ENCODE measurements at regions not wholly inside any gene's neighbourhood (a gene's known extent, or its start where the extent isn't known, plus 50 kb on each side); places are given as distances from the start of the nearest gene placed in this dataset.

GRCh38 chr10:63007112-63007511 is 126.0 kb upstream of the NRBF2 start:
- no peaks in the 10 kb centered on the region for H3K4me1 ChIP-seq (ENCODE audit: control insufficient read depth, extremely low read depth, insufficient read depth, low read length)
- H4K20me1 ChIP-seq (ENCODE audit: control insufficient read depth, extremely low read depth, insufficient read depth, low read length) = no peaks in the 10 kb centered on the region
- H3K36me3 ChIP-seq (ENCODE audit: control insufficient read depth in 2 of 2, extremely low read depth in 1 of 2, insufficient read depth in 2 of 2, low read length in 2 of 2) = no peaks in the 10 kb centered on the region
- no peak overlapping the region for H3K4me3 ChIP-seq (ENCODE audit: control insufficient read depth in 2 of 3, extremely low read depth in 1 of 3, insufficient read depth in 2 of 3, low read depth in 1 of 3, low read length in 3 of 3)
- dilution Hi-C loops (cut with MboI; ENCODE audit: extremely low pct_ligation_motif_present, low sequenced_read_pairs) = no loop called here
- H3K27ac ChIP-seq (ENCODE audit: control insufficient read depth, insufficient read depth, low read length) = no peak overlapping the region
- peaks cover 3% of the 10 kb centered on the region for H3K27me3 ChIP-seq (ENCODE audit: control insufficient read depth, extremely low read depth, insufficient read depth, low read length)
- H3K79me2 ChIP-seq (ENCODE audit: control insufficient read depth, insufficient read depth, low read length) = no peaks in the 10 kb centered on the region
- H3K9me1 ChIP-seq (ENCODE audit: control insufficient read depth, extremely low read depth, insufficient read depth, low read length) = no peaks in the 10 kb centered on the region
- TF ChIP-seq EZH2 (IDR thresholded peaks at IDR 0.05; ENCODE audit: low read length) (no peak), CTCF (optimal IDR thresholded peaks at IDR 0.05 in 1 of 3, IDR thresholded peaks at IDR 0.05 in 1 of 3, conservative IDR thresholded peaks at IDR 0.05 in 1 of 3; ENCODE audit: extremely low read depth in 1 of 3, insufficient read depth in 2 of 3, low read length in 3 of 3) (no peak)
- H3K9ac ChIP-seq (ENCODE audit: control insufficient read depth, extremely low read depth, insufficient read depth, low read length) = no peak overlapping the region
- H2AFZ ChIP-seq (ENCODE audit: control insufficient read depth, low read length) = no peak overlapping the region
- FAIRE-seq = no peak
- DNase-seq (ENCODE audit: low read depth, low spot score) = no peak
- H3K9me3 ChIP-seq (ENCODE audit: control insufficient read depth, low read depth, low read length) = no peaks in the 10 kb centered on the region
- H3K4me2 ChIP-seq (ENCODE audit: control insufficient read depth, extremely low read depth, insufficient read depth, low read depth, low read length) = no peak overlapping the region

GRCh38 chr10:63005246-63005645 is 127.9 kb upstream of the NRBF2 start:
- H3K4me3 ChIP-seq (ENCODE audit: control insufficient read depth in 2 of 3, extremely low read depth in 1 of 3, insufficient read depth in 2 of 3, low read depth in 1 of 3, low read length in 3 of 3) = no peak overlapping the region
- dilution Hi-C loops (cut with MboI; ENCODE audit: extremely low pct_ligation_motif_present, low sequenced_read_pairs) = no loop called here
- H2AFZ ChIP-seq (ENCODE audit: control insufficient read depth, low read length) = no peak overlapping the region
- no peaks in the 10 kb centered on the region for H3K36me3 ChIP-seq (ENCODE audit: control insufficient read depth in 2 of 2, extremely low read depth in 1 of 2, insufficient read depth in 2 of 2, low read length in 2 of 2)
- H3K9ac ChIP-seq (ENCODE audit: control insufficient read depth, extremely low read depth, insufficient read depth, low read length) = no peak overlapping the region
- no peak overlapping the region for H3K27ac ChIP-seq (ENCODE audit: control insufficient read depth, insufficient read depth, low read length)
- no peaks in the 10 kb centered on the region for H3K9me3 ChIP-seq (ENCODE audit: control insufficient read depth, low read depth, low read length)
- no peaks in the 10 kb centered on the region for H4K20me1 ChIP-seq (ENCODE audit: control insufficient read depth, extremely low read depth, insufficient read depth, low read length)
- FAIRE-seq (peak; percentile 23), DNase-seq (ENCODE audit: low read depth, low spot score) (no peak)
- no peaks in the 10 kb centered on the region for H3K9me1 ChIP-seq (ENCODE audit: control insufficient read depth, extremely low read depth, insufficient read depth, low read length)
- no peaks in the 10 kb centered on the region for H3K4me1 ChIP-seq (ENCODE audit: control insufficient read depth, extremely low read depth, insufficient read depth, low read length)
- no peaks in the 10 kb centered on the region for H3K79me2 ChIP-seq (ENCODE audit: control insufficient read depth, insufficient read depth, low read length)
- H3K27me3 ChIP-seq (ENCODE audit: control insufficient read depth, extremely low read depth, insufficient read depth, low read length) = peaks cover 3% of the 10 kb centered on the region
- TF ChIP-seq EZH2 (IDR thresholded peaks at IDR 0.05; ENCODE audit: low read length) (no peak), CTCF (optimal IDR thresholded peaks at IDR 0.05 in 1 of 3, IDR thresholded peaks at IDR 0.05 in 1 of 3, conservative IDR thresholded peaks at IDR 0.05 in 1 of 3; ENCODE audit: extremely low read depth in 1 of 3, insufficient read depth in 2 of 3, low read length in 3 of 3) (no peak)
- H3K4me2 ChIP-seq (ENCODE audit: control insufficient read depth, extremely low read depth, insufficient read depth, low read depth, low read length) = no peak overlapping the region

All from keratinocyte (primary cell).